22Rv1 (cell line): ENCODE measurements at regions not wholly inside any gene's neighbourhood (a gene's known extent, or its start where the extent isn't known, plus 50 kb on each side); places are given as distances from the start of the nearest gene placed in this dataset.
"Not testable (repeated sequence)": the region's sequence is repeated elsewhere in the genome, so short reads cannot be mapped to it uniquely, and the experiment has no call there.

Experiments
- H3K27ac ChIP-seq: fragments of 450-650 bp; 2 replicates; pipeline ENCODE4 v1.5.1; 2017
- CTCF ChIP-seq: fragments of 450-650 bp; IDR thresholded peaks from 2 replicates; pipeline ENCODE4 v1.5.1; 2017; ENCODE audit warnings: mild to moderate bottlenecking
- ZFX ChIP-seq: fragments of 450-650 bp; IDR thresholded peaks from 2 replicates; pipeline ENCODE4 v1.6.1; 2017; ENCODE audit warnings: antibody characterized with exemption, borderline replicate concordance

DNA sequence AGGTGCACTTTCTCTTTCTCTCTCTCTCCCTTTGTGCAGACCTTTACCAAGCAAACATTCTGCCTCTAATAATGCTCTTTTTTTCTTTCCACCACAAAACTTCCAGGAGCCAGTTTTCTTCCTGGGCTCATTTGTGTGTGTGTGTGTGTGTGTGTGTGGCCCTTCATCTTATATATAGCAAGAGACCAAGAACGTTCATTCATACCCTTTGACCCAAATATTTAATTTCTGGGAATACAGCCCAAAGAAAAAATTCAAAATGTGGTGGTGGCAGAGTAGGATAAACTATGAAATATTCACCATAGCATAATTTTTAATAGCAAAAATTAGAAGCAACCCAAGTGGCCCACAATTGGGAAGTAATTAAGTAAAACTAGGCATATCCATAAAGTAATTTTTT is 398.9 kb downstream of the IGSF11 start:
- no peak overlapping the region for H3K27ac ChIP-seq
- TF ChIP-seq CTCF (no peak), ZFX (no peak)

DNA sequence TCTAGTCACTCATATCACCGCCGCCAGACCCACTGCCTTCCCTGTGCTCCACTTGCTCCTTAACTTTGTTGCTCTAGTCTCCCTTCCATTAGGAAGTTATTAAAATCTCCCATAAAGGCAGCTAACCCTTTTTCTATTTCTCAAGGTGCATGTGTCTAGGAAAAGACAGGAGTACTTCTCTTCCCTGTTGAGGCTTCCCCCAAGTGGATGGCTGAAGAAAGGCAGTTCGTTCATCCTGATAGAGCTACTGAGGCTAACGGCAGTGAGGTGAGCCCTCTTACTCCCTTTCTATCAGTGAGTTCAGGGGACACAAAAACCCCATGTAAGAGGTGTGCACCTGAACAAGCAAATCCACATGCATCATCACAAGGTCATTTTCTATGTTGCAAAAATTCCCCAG is 397.8 kb downstream of the IGSF11 start:
- TF ChIP-seq CTCF (peak; percentile 24), ZFX (no peak)
- no peak overlapping the region for H3K27ac ChIP-seq

GRCh38 chr3:118637846-118638245 is 396.8 kb downstream of the IGSF11 start:
- no peak for TF ChIP-seq ZFX
- 0 out of 2 replicates have a peak, but pooled peaks have one; percentile 9 for TF ChIP-seq CTCF
- no peak overlapping the region for H3K27ac ChIP-seq

DNA sequence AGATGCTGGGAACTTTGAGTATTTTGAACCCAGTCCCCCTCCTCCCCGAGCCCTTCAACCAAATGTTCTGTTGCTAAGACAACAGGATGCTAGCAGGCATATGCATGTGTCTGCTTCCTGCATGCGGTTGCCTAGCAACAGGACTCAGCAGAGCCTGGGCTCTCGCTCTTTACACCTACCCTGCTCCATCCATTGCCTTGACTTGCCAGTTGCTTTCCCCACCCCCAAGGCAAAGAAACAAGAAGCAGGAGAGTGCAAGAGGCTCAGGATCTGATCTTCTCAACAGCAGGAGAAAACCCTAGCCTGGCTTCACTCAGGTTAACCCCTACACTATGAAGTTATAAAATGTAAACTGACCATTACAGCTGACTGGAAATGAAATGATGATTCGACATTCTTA is 393.0 kb downstream of the IGSF11 start:
- TF ChIP-seq ZFX = no peak
- no peak for TF ChIP-seq CTCF
- H3K27ac ChIP-seq = no peak overlapping the region

DNA sequence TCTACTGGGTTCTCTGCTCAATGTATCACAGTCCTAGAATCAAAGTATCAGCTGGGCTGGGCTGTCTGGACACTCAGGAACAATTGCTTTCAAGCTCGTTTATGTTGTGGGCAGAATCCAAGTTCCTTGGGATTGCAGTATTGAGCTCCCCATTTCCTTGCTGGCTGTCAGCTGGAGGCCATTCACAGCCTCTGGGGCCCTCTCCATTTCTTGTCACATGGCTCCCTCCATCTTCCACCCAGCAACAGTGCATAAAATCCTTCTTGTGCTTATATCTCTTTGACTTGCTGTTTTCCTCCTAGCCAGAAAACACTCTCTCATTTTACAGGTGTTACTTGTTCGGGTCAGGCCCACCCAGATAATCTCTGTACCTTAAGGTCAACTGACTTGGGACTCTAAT is 363.5 kb downstream of the IGSF11 start:
- no peak for TF ChIP-seq CTCF
- TF ChIP-seq ZFX = no peak

GRCh38 chr3:118675305-118675704 is 359.3 kb downstream of the IGSF11 start:
- H3K27ac ChIP-seq = no peak overlapping the region
- TF ChIP-seq ZFX = no peak
- TF ChIP-seq CTCF = no peak

More for the DNA sequence above, 363.5 kb downstream of the IGSF11 start:
- no peak overlapping the region for H3K27ac ChIP-seq

GRCh38 chr3:118678663-118679062 is 356.0 kb downstream of the IGSF11 start:
- not testable (repeated sequence) for H3K27ac ChIP-seq

GRCh38 chr3:118682921-118683320 is 351.7 kb downstream of the IGSF11 start:
- H3K27ac ChIP-seq = no peak overlapping the region
- TF ChIP-seq CTCF = no peak
- no peak for TF ChIP-seq ZFX
